ENCODE measurements at regions not wholly inside any gene's neighbourhood (a gene's known extent, or its start where the extent isn't known, plus 50 kb on each side); places are given as distances from the start of the nearest gene placed in this dataset.
"Not testable (repeated sequence)": the region's sequence is repeated elsewhere in the genome, so short reads cannot be mapped to it uniquely, and the experiment has no call there.

- H3K27ac ChIP-seq; H3K4me3 ChIP-seq; H3K4me1 ChIP-seq (replicated peaks); H3K9me3 ChIP-seq (replicated peaks); DNase-seq (ENCODE audit: low read depth in 1 of 2, low spot score in 2 of 2); H3K27me3 ChIP-seq (replicated peaks); H3K36me3 ChIP-seq: not testable (repeated sequence)
These were observed 114.4 kb downstream of the KBTBD2 start for GRCh38 chr7:32777041-32777666.

GRCh38 chr7:32776318-32776717 lies 115.2 kb downstream of the KBTBD2 start:
- not testable (repeated sequence) for H3K27me3 ChIP-seq (replicated peaks); H3K4me1 ChIP-seq (replicated peaks); H3K9me3 ChIP-seq (replicated peaks); H3K36me3 ChIP-seq; H3K4me3 ChIP-seq; H3K27ac ChIP-seq; DNase-seq (ENCODE audit: low read depth in 1 of 2, low spot score in 2 of 2)

- not testable (repeated sequence) for H3K27ac ChIP-seq; H3K27me3 ChIP-seq (replicated peaks); H3K9me3 ChIP-seq (replicated peaks); H3K4me3 ChIP-seq; H3K4me1 ChIP-seq (replicated peaks); DNase-seq (ENCODE audit: low read depth in 1 of 2, low spot score in 2 of 2); H3K36me3 ChIP-seq
These were observed 115.8 kb downstream of the KBTBD2 start for GRCh38 chr7:32775809-32776208.

- Histone ChIP-seq H3K36me3 (no peaks in the 10 kb centered on the region), H3K4me1 (replicated peaks) (peaks cover 8% of the 10 kb centered on the region), H3K27me3 (replicated peaks) (no peaks in the 10 kb centered on the region), H3K9me3 (replicated peaks) (no peaks in the 10 kb centered on the region), H3K27ac (no peak overlapping the region), H3K4me3 (no peak overlapping the region)
- DNase-seq (ENCODE audit: low read depth in 1 of 2, low spot score in 2 of 2): peak in 1 of 2 experiments; percentile 55
These were observed 117.0 kb downstream of the KBTBD2 start for GRCh38 chr7:32774541-32774951.

GRCh38 chr7:32768866-32769510 lies 122.6 kb downstream of the KBTBD2 start:
- not testable (repeated sequence) for H3K9me3 ChIP-seq (replicated peaks); H3K36me3 ChIP-seq; H3K27ac ChIP-seq; H3K27me3 ChIP-seq (replicated peaks); DNase-seq (ENCODE audit: low read depth in 1 of 2, low spot score in 2 of 2); H3K4me3 ChIP-seq; H3K4me1 ChIP-seq (replicated peaks)

GRCh38 chr7:32768338-32768737 lies 123.2 kb downstream of the KBTBD2 start:
- H3K27me3 ChIP-seq (replicated peaks); H3K4me3 ChIP-seq; DNase-seq (ENCODE audit: low read depth in 1 of 2, low spot score in 2 of 2); H3K36me3 ChIP-seq; H3K27ac ChIP-seq; H3K4me1 ChIP-seq (replicated peaks); H3K9me3 ChIP-seq (replicated peaks): not testable (repeated sequence)

- not testable (repeated sequence) for H3K9me3 ChIP-seq (replicated peaks); DNase-seq (ENCODE audit: low read depth in 1 of 2, low spot score in 2 of 2); H3K4me3 ChIP-seq
These were observed 125.8 kb downstream of the KBTBD2 start for GRCh38 chr7:32765649-32766251.

GRCh38 chr7:32765185-32765584 lies 126.4 kb downstream of the KBTBD2 start:
- Histone ChIP-seq H3K4me3 (no peak overlapping the region), H3K27ac (no peak overlapping the region), H3K4me1 (replicated peaks) (no peaks in the 10 kb centered on the region), H3K27me3 (replicated peaks) (no peaks in the 10 kb centered on the region), H3K9me3 (replicated peaks) (no peaks in the 10 kb centered on the region), H3K36me3 (0 out of 2 replicates have a peak, but pooled peaks cover 3% of the 10 kb centered on the region)
- DNase-seq (ENCODE audit: low read depth in 1 of 2, low spot score in 2 of 2): no peak

More at GRCh38 chr7:32765649-32766251, 125.8 kb downstream of the KBTBD2 start:
- not testable (repeated sequence) for H3K4me1 ChIP-seq (replicated peaks); H3K36me3 ChIP-seq; H3K27ac ChIP-seq; H3K27me3 ChIP-seq (replicated peaks)

- no peaks in the 10 kb centered on the region for H3K9me3 ChIP-seq (replicated peaks)
- H3K4me1 ChIP-seq (replicated peaks): no peaks in the 10 kb centered on the region
- H3K4me3 ChIP-seq: no peak overlapping the region
- 0 out of 2 replicates have a peak, but pooled peaks cover 3% of the 10 kb centered on the region for H3K36me3 ChIP-seq
- no peak for DNase-seq (ENCODE audit: low read depth in 1 of 2, low spot score in 2 of 2)
- no peak overlapping the region for H3K27ac ChIP-seq
- H3K27me3 ChIP-seq (replicated peaks): no peaks in the 10 kb centered on the region
These were observed 128.7 kb downstream of the KBTBD2 start for GRCh38 chr7:32762925-32763293.

GRCh38 chr7:32762206-32762924 lies 129.2 kb downstream of the KBTBD2 start:
- H3K4me1 ChIP-seq (replicated peaks); H3K4me3 ChIP-seq; H3K27me3 ChIP-seq (replicated peaks); H3K36me3 ChIP-seq; DNase-seq (ENCODE audit: low read depth in 1 of 2, low spot score in 2 of 2); H3K27ac ChIP-seq; H3K9me3 ChIP-seq (replicated peaks): not testable (repeated sequence)

- no peak overlapping the region for H3K4me3 ChIP-seq
These were observed 129.9 kb downstream of the KBTBD2 start for GRCh38 chr7:32761451-32762205.

GRCh38 chr7:32760755-32761154 lies 130.8 kb downstream of the KBTBD2 start:
- not testable (repeated sequence) for H3K4me1 ChIP-seq (replicated peaks); H3K27ac ChIP-seq; H3K27me3 ChIP-seq (replicated peaks); H3K9me3 ChIP-seq (replicated peaks); H3K4me3 ChIP-seq; H3K36me3 ChIP-seq; DNase-seq (ENCODE audit: low read depth in 1 of 2, low spot score in 2 of 2)

More at GRCh38 chr7:32761451-32762205, 129.9 kb downstream of the KBTBD2 start:
- Histone ChIP-seq H3K27me3 (replicated peaks) (no peaks in the 10 kb centered on the region), H3K27ac (no peak overlapping the region), H3K36me3 (0 out of 2 replicates have a peak, but pooled peaks cover 3% of the 10 kb centered on the region), H3K4me1 (replicated peaks) (no peaks in the 10 kb centered on the region), H3K9me3 (replicated peaks) (no peaks in the 10 kb centered on the region)
- DNase-seq (ENCODE audit: low read depth in 1 of 2, low spot score in 2 of 2): no peak

- H3K4me3 ChIP-seq; H3K36me3 ChIP-seq; H3K27me3 ChIP-seq (replicated peaks); H3K4me1 ChIP-seq (replicated peaks); H3K9me3 ChIP-seq (replicated peaks); H3K27ac ChIP-seq; DNase-seq (ENCODE audit: low read depth in 1 of 2, low spot score in 2 of 2): not testable (repeated sequence)
These were observed 131.7 kb downstream of the KBTBD2 start for GRCh38 chr7:32759859-32760258.
